ENCODE measurements at regions not wholly inside any gene's neighbourhood (a gene's known extent, or its start where the extent isn't known, plus 50 kb on each side); places are given as distances from the start of the nearest gene placed in this dataset.

GRCh38 chr13:72521940-72522661, 205.3 kb downstream of the MZT1 start:
- Histone ChIP-seq H2AFZ (ENCODE audit: insufficient read depth, low read depth, low read length, poor library complexity, severe bottlenecking) (no peak overlapping the region), H3K9me3 (replicated peaks in 1 of 2; ENCODE audit: control insufficient read depth in 1 of 2, insufficient read depth in 1 of 2, low read length in 2 of 2) (peaks cover 0 to 3% of the 10 kb centered on the region in 2 donors), H3K27me3 (ENCODE audit: control insufficient read depth in 2 of 2, insufficient read depth in 2 of 2, low read length in 2 of 2) (no peaks in the 10 kb centered on the region), H3K4me3 (replicated peaks in 1 of 3; ENCODE audit: low read depth in 2 of 3, low read length in 3 of 3) (no peak overlapping the region), H3K4me1 (ENCODE audit: control insufficient read depth in 1 of 2, insufficient read depth in 2 of 2, low read length in 2 of 2) (no peaks in the 10 kb centered on the region), H3K4me2 (replicated peaks; ENCODE audit: extremely low read depth, low read length, poor library complexity, severe bottlenecking) (no peak overlapping the region), H3K27ac (ENCODE audit: low read depth in 1 of 2, low read length in 2 of 2) (no peak overlapping the region), H3K9ac (ENCODE audit: insufficient read depth, low read length, poor library complexity, severe bottlenecking) (no peak overlapping the region), H3K79me2 (ENCODE audit: insufficient read depth, low read length) (no peaks in the 10 kb centered on the region), H4K20me1 (ENCODE audit: insufficient read depth, low read length) (no peaks in the 10 kb centered on the region), H3K36me3 (replicated peaks in 1 of 2; ENCODE audit: control insufficient read depth in 1 of 2, insufficient read depth in 2 of 2, low read length in 2 of 2) (no peaks in the 10 kb centered on the region)
- Mint-ChIP-seq H3K4me1 (no peaks in the 10 kb centered on the region), H3K9me3 (peaks cover 0 to 3% (median 0%) of the 10 kb centered on the region in 7 donors), H3K36me3 (no peaks in the 10 kb centered on the region), H3K27me3 (ENCODE audit: low read depth in 3 of 3) (no peaks in the 10 kb centered on the region), H3K27ac (no peak overlapping the region), H3K4me3 (no peak overlapping the region)
- intact Hi-C loops (cut with micrococcal nuclease): no loop called here
- no peak for TF ChIP-seq CTCF (IDR thresholded peaks at IDR 0.05)
- WGBS (ENCODE audit: insufficient coverage): 93% methylated on average over 8 of the region's 10 CpGs
- DNase-seq: no peak

- intact Hi-C loops (cut with micrococcal nuclease): no loop called here
- Histone ChIP-seq H3K9me3 (replicated peaks in 1 of 2; ENCODE audit: control insufficient read depth in 1 of 2, insufficient read depth in 1 of 2, low read length in 2 of 2) (no peaks in the 10 kb centered on the region), H2AFZ (ENCODE audit: insufficient read depth, low read depth, low read length, poor library complexity, severe bottlenecking) (no peak overlapping the region), H3K9ac (ENCODE audit: insufficient read depth, low read length, poor library complexity, severe bottlenecking) (no peak overlapping the region), H3K4me1 (ENCODE audit: control insufficient read depth in 1 of 2, insufficient read depth in 2 of 2, low read length in 2 of 2) (no peaks in the 10 kb centered on the region), H3K79me2 (ENCODE audit: insufficient read depth, low read length) (no peaks in the 10 kb centered on the region), H3K36me3 (replicated peaks in 1 of 2; ENCODE audit: control insufficient read depth in 1 of 2, insufficient read depth in 2 of 2, low read length in 2 of 2) (no peaks in the 10 kb centered on the region), H3K27ac (ENCODE audit: low read depth in 1 of 2, low read length in 2 of 2) (no peak overlapping the region), H4K20me1 (ENCODE audit: insufficient read depth, low read length) (no peaks in the 10 kb centered on the region), H3K27me3 (ENCODE audit: control insufficient read depth in 2 of 2, insufficient read depth in 2 of 2, low read length in 2 of 2) (no peaks in the 10 kb centered on the region), H3K4me3 (replicated peaks in 1 of 3; ENCODE audit: low read depth in 2 of 3, low read length in 3 of 3) (no peak overlapping the region), H3K4me2 (replicated peaks; ENCODE audit: extremely low read depth, low read length, poor library complexity, severe bottlenecking) (no peak overlapping the region)
- H3K36me3 Mint-ChIP-seq: no peaks in the 10 kb centered on the region
- H3K4me3 Mint-ChIP-seq: no peak overlapping the region
- no peak for DNase-seq
- no CpG with 5 or more reads among the region's 1 CpG for WGBS (ENCODE audit: insufficient coverage)
- peaks cover 0 to 3% (median 0%) of the 10 kb centered on the region in 7 donors for H3K9me3 Mint-ChIP-seq
- H3K4me1 Mint-ChIP-seq: no peaks in the 10 kb centered on the region
- H3K27ac Mint-ChIP-seq: no peak overlapping the region
- no peaks in the 10 kb centered on the region for H3K27me3 Mint-ChIP-seq (ENCODE audit: low read depth in 3 of 3)
- TF ChIP-seq CTCF (IDR thresholded peaks at IDR 0.05): no peak
These were observed 213.3 kb downstream of the MZT1 start for GRCh38 chr13:72514146-72514545.

All from CD14-positive monocyte (primary cell).